ENCODE measurements at regions not wholly inside any gene's neighbourhood (a gene's known extent, or its start where the extent isn't known, plus 50 kb on each side); places are given as distances from the start of the nearest gene placed in this dataset.

DNA sequence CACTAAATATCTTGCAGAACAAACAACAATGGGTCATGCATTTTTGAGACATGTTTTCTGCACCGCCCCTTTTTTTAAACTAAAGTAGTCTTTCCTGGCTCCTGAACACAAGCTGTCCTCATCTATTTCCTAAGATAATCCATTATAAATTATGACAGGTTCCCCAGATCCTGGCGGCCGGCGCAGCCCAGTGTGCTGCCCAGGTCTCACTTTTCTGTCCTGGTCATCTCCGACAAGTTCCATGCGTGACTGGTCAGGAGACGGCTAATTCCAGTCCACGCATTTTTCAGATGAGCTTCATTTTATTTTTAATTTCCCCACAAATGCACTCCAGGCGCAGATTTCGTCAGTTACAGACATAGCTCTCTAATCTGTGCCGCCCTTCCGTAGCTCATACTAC lies 92.9 kb upstream of the EGFLAM start:
- no peaks in the 10 kb centered on the region for H3F3A ChIP-seq (ENCODE audit: insufficient read depth, low read depth)
- no peaks in the 10 kb centered on the region for H4K20me1 ChIP-seq (ENCODE audit: insufficient read depth)
- intact Hi-C loops (cut with micrococcal nuclease; ENCODE audit: unreplicated experiment) = no loop called here
- no peaks in the 10 kb centered on the region for H3K36me3 ChIP-seq (ENCODE audit: low read depth)
- POLR2A ChIA-PET (ENCODE audit: unreplicated experiment) = no interaction called here
- no peak overlapping the region for H2AFZ ChIP-seq
- no peak overlapping the region for H3K4me2 ChIP-seq
- H3K4me1 ChIP-seq (replicated peaks; ENCODE audit: insufficient read depth) = no peaks in the 10 kb centered on the region
- H3K79me2 ChIP-seq (ENCODE audit: low read depth) = no peaks in the 10 kb centered on the region
- no peak overlapping the region for H3K27ac ChIP-seq
- peaks cover 45% of the 10 kb centered on the region for H3K27me3 ChIP-seq (ENCODE audit: insufficient read depth, low read depth)
- H3K9me2 ChIP-seq (ENCODE audit: insufficient read depth) = no peaks in the 10 kb centered on the region
- no peaks in the 10 kb centered on the region for H3K9me3 ChIP-seq (ENCODE audit: insufficient read depth, low read depth)
- no peak overlapping the region for H3K4me3 ChIP-seq
- DNase-seq = no peak
- TF ChIP-seq EZH2 (IDR thresholded peaks at IDR 0.05; ENCODE audit: low read depth) (no peak), CTCF (conservative IDR thresholded peaks at IDR 0.05) (no peak)
- BruUV-seq (replicated peaks) = no TSS peak
- CTCF ChIA-PET = no interaction called here

DNA sequence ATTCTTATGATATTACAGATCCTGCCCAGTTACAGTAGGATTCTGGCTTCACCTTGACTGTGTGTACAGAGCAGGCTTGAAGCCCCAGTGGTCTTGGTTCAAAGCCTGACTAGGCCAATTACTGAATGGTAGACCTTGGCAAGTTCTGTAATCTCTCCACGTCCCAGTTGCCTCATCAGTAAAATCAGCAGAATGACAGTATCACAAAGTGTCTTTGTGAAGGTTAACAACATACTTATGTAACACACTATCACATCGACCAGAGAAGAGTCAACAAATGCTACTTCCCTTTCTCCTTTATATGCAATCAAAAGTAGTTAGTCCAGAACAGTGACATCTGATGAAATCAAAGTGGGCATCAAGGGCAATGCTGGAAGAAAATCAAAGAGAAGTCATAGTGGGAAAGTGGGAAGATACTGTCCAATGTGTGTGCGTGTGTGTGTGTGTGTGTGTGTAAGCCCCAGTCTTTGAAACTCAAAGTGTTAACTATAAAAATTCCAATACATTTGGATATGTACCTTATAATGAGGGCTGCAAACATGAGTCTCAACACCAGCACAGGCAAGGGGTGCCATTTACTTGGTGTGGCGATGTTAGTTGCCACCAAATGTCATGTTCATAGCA lies 93.5 kb upstream of the EGFLAM start:
- Histone ChIP-seq H3K27me3 (ENCODE audit: insufficient read depth, low read depth) (peaks cover 51% of the 10 kb centered on the region), H3K4me3 (no peak overlapping the region), H3K9me2 (ENCODE audit: insufficient read depth) (no peaks in the 10 kb centered on the region), H2AFZ (no peak overlapping the region), H3K4me1 (replicated peaks; ENCODE audit: insufficient read depth) (no peaks in the 10 kb centered on the region), H3K79me2 (ENCODE audit: low read depth) (no peaks in the 10 kb centered on the region), H3F3A (ENCODE audit: insufficient read depth, low read depth) (no peaks in the 10 kb centered on the region), H4K20me1 (ENCODE audit: insufficient read depth) (no peaks in the 10 kb centered on the region), H3K36me3 (ENCODE audit: low read depth) (no peaks in the 10 kb centered on the region), H3K9me3 (ENCODE audit: insufficient read depth, low read depth) (no peaks in the 10 kb centered on the region), H3K27ac (no peak overlapping the region), H3K4me2 (no peak overlapping the region)
- POLR2A ChIA-PET (ENCODE audit: unreplicated experiment) = no interaction called here
- TF ChIP-seq CTCF (conservative IDR thresholded peaks at IDR 0.05) = no peak
- TF ChIP-seq EZH2 (IDR thresholded peaks at IDR 0.05; ENCODE audit: low read depth) = no peak
- CTCF ChIA-PET = interaction anchor here (0.6 kb wide), 2 partner anchors 256 to 903 kb away, joined by 3 to 9 read pairs; no protein-coding TSS in a partner anchor
- DNase-seq = no peak
- BruUV-seq (replicated peaks) = no TSS peak
- intact Hi-C loops (cut with micrococcal nuclease; ENCODE audit: unreplicated experiment) = no loop called here

- DNase-seq = no peak
- BruUV-seq (replicated peaks) = no TSS peak
- Histone ChIP-seq H3K4me2 (no peak overlapping the region), H2AFZ (no peak overlapping the region), H3F3A (ENCODE audit: insufficient read depth, low read depth) (no peaks in the 10 kb centered on the region), H3K27me3 (ENCODE audit: insufficient read depth, low read depth) (peaks cover 56% of the 10 kb centered on the region), H3K36me3 (ENCODE audit: low read depth) (no peaks in the 10 kb centered on the region), H3K9me3 (ENCODE audit: insufficient read depth, low read depth) (no peaks in the 10 kb centered on the region), H4K20me1 (ENCODE audit: insufficient read depth) (no peaks in the 10 kb centered on the region), H3K4me1 (replicated peaks; ENCODE audit: insufficient read depth) (no peaks in the 10 kb centered on the region), H3K79me2 (ENCODE audit: low read depth) (no peaks in the 10 kb centered on the region), H3K9me2 (ENCODE audit: insufficient read depth) (no peaks in the 10 kb centered on the region), H3K27ac (no peak overlapping the region), H3K4me3 (no peak overlapping the region)
- CTCF ChIA-PET = no interaction called here
- intact Hi-C loops (cut with micrococcal nuclease; ENCODE audit: unreplicated experiment) = no loop called here
- no peak for TF ChIP-seq EZH2 (IDR thresholded peaks at IDR 0.05; ENCODE audit: low read depth)
- TF ChIP-seq CTCF (conservative IDR thresholded peaks at IDR 0.05) = no peak
- POLR2A ChIA-PET (ENCODE audit: unreplicated experiment) = no interaction called here
Measured at GRCh38 chr5:38163636-38164237, 94.6 kb upstream of the EGFLAM start.

Data from PC-9 (cell line).